H1 (cell line): ENCODE measurements at regions not wholly inside any gene's neighbourhood (a gene's known extent, or its start where the extent isn't known, plus 50 kb on each side); places are given as distances from the start of the nearest gene placed in this dataset.

Source experiments
- CTCF ChIA-PET: fragments of 300-600 bp; sonication (Branson Sonifier 250); formaldehyde crosslinking; loops from one replicate; lab custom pipeline; 2021; ENCODE audit not compliant: partially characterized antibody; lab: Charles Lee
- POLR2A ChIA-PET: fragments of 300-600 bp; sonication (Branson Sonifier 250); formaldehyde crosslinking; loops from one replicate; lab custom pipeline; 2021; ENCODE audit warnings: inconsistent platforms; ENCODE audit not compliant: partially characterized antibody; lab: Charles Lee
- DNase-seq, 2 experiments: peaks; one replicate each; pipeline versions ENCODE4 v3.0.0 to v3.0.0-alpha.2; 2010 to 2022; ENCODE audit warnings: low spot score in 2 of 2, low read depth in 1 of 2, mixed read lengths in 1 of 2
- FAIRE-seq: peaks from 2 replicates; lab custom pipeline; 2011; peaks lifted over from hg19 to GRCh38; lab: Jason Lieb, UNC
- H2AFZ ChIP-seq: 2 replicates; pipeline ENCODE4 v1.8.1; 2012; ENCODE audit warnings: low read length, inconsistent platforms
- H2AK5ac ChIP-seq: 2 replicates; pipeline ENCODE4 v1.6.1; 2013; ENCODE audit warnings: low read depth, low read length
- H2BK120ac ChIP-seq: replicated peaks from 2 replicates; pipeline ENCODE3; 2013; ENCODE audit warnings: low read depth, low read length, inconsistent platforms
- H2BK12ac ChIP-seq: 2 replicates; pipeline ENCODE4 v1.6.1; 2013; ENCODE audit warnings: low read depth, low read length
- H2BK15ac ChIP-seq: 2 replicates; pipeline ENCODE4 v1.6.1; 2013; ENCODE audit warnings: low read length
- H2BK20ac ChIP-seq: 2 replicates; pipeline ENCODE4 v1.6.1; 2013; ENCODE audit warnings: low read length
- H2BK5ac ChIP-seq: 2 replicates; pipeline ENCODE4 v1.6.1; 2013; ENCODE audit warnings: low read depth, low read length
- H3K14ac ChIP-seq: 2 replicates; pipeline ENCODE4 v1.6.1; 2013; ENCODE audit warnings: inconsistent platforms; ENCODE audit not compliant: insufficient read length
- H3K18ac ChIP-seq: 2 replicates; pipeline ENCODE4 v1.6.1; 2013; ENCODE audit warnings: low read length; ENCODE audit errors: extremely low read depth
- H3K23ac ChIP-seq: 2 replicates; pipeline ENCODE4 v1.6.1; 2013; ENCODE audit warnings: inconsistent platforms; ENCODE audit not compliant: insufficient read length
- H3K23me2 ChIP-seq: 2 replicates; pipeline ENCODE4 v1.6.1; 2013; ENCODE audit warnings: low read depth, low read length
- H3K27ac ChIP-seq: 2 replicates; pipeline ENCODE4 v1.6.1; 2011; ENCODE audit warnings: low read depth, low read length, inconsistent platforms
- H3K27me3 ChIP-seq, 4 experiments: replicated peaks in 1 of 4; 1 replicate in 1 of 4; 2 replicates in 3 of 4; pipeline versions ENCODE4 v1.6.1 to v1.8.1; 2011 to 2013; ENCODE audit warnings: low read length in 3 of 4, mild to moderate bottlenecking in 3 of 4, inconsistent platforms in 2 of 4, mixed read lengths in 2 of 4, moderate library complexity in 1 of 4; ENCODE audit not compliant: control insufficient read depth in 3 of 4, insufficient read depth in 3 of 4; ENCODE audit errors: extremely low read depth in 1 of 4
- H3K36me3 ChIP-seq, 4 experiments: 2 replicates each; pipeline versions ENCODE4 v1.6.1 to v1.8.1; 2011 to 2013; ENCODE audit warnings: mild to moderate bottlenecking in 4 of 4, low read length in 3 of 4, moderate library complexity in 2 of 4, control low read depth in 1 of 4, inconsistent platforms in 1 of 4; ENCODE audit not compliant: insufficient read depth in 4 of 4, control insufficient read depth in 2 of 4
- H3K4ac ChIP-seq: replicated peaks from 2 replicates; pipeline ENCODE3; 2013; ENCODE audit warnings: low read length, low read depth, mixed read lengths, inconsistent platforms; ENCODE audit not compliant: insufficient read length
- H3K4me1 ChIP-seq, 4 experiments: replicated peaks in 1 of 4; 1 replicate in 1 of 4; 2 replicates in 3 of 4; pipeline versions ENCODE4 v1.6.1 to v1.8.1; 2011 to 2013; ENCODE audit warnings: low read length in 3 of 4, inconsistent platforms in 2 of 4, mixed read lengths in 1 of 4; ENCODE audit not compliant: insufficient read depth in 4 of 4, control insufficient read depth in 3 of 4
- H3K4me2 ChIP-seq, 2 experiments: 2 replicates each; pipeline versions ENCODE4 v1.6.1 to v1.8.1; 2011 to 2013; ENCODE audit warnings: low read depth in 2 of 2, low read length in 2 of 2, control low read depth in 1 of 2, inconsistent platforms in 1 of 2, mild to moderate bottlenecking in 1 of 2; ENCODE audit not compliant: insufficient read depth in 1 of 2
- H3K4me3 ChIP-seq, 4 experiments: fragments of 200-600, 300-600 bp in 1 of 4; sonication (generic), shearing (Covaris generic), sonication (Bioruptor Twin) in 1 of 4; 2 replicates each; pipeline versions ENCODE4 v1.5.1 to v1.8.1; 2011 to 2016; ENCODE audit warnings: low read length in 4 of 4, low read depth in 3 of 4, control low read depth in 2 of 4, inconsistent platforms in 2 of 4, mild to moderate bottlenecking in 2 of 4, mixed read lengths in 1 of 4, moderate library complexity in 1 of 4; ENCODE audit not compliant: insufficient read depth in 2 of 4; ENCODE audit errors: extremely low read depth in 1 of 4
- H3K56ac ChIP-seq: replicated peaks from 2 replicates; pipeline ENCODE3; 2013; ENCODE audit warnings: low read depth, mild to moderate bottlenecking, mixed read lengths, low read length, inconsistent platforms; ENCODE audit not compliant: insufficient read length
- H3K79me1 ChIP-seq: 2 replicates; pipeline ENCODE4 v1.6.1; 2013; ENCODE audit warnings: low read depth, low read length, control low read depth
- H3K79me2 ChIP-seq, 2 experiments: 2 replicates each; pipeline versions ENCODE4 v1.6.1 to v1.8.1; 2012 to 2013; ENCODE audit warnings: low read length in 2 of 2, mild to moderate bottlenecking in 2 of 2, inconsistent platforms in 1 of 2; ENCODE audit not compliant: insufficient read depth in 2 of 2, control insufficient read depth in 1 of 2
- H3K9ac ChIP-seq, 4 experiments: replicated peaks in 1 of 4; 1 replicate in 1 of 4; 2 replicates in 3 of 4; pipeline versions ENCODE4 v1.6.1 to v1.8.1; 2011 to 2013; ENCODE audit warnings: low read depth in 3 of 4, low read length in 3 of 4, control low read depth in 2 of 4, mild to moderate bottlenecking in 2 of 4, moderate library complexity in 2 of 4, inconsistent platforms in 1 of 4; ENCODE audit errors: extremely low read depth in 1 of 4
- H3K9me3 ChIP-seq, 2 experiments: 2 replicates each; pipeline versions ENCODE4 v1.6.1 to v1.8.1; 2012 to 2013; ENCODE audit warnings: mild to moderate bottlenecking in 2 of 2, moderate library complexity in 2 of 2, control low read depth in 1 of 2, inconsistent platforms in 1 of 2, low read depth in 1 of 2, low read length in 1 of 2, mixed read lengths in 1 of 2; ENCODE audit not compliant: insufficient read depth in 2 of 2
- H4K20me1 ChIP-seq, 2 experiments: replicated peaks in 1 of 2; 2 replicates each; pipeline versions ENCODE3 to v1.8.1; 2011 to 2013; ENCODE audit warnings: inconsistent platforms in 2 of 2, low read length in 2 of 2, mild to moderate bottlenecking in 1 of 2; ENCODE audit not compliant: insufficient read depth in 2 of 2, control insufficient read depth in 1 of 2
- H4K5ac ChIP-seq: 2 replicates; pipeline ENCODE4 v1.6.1; 2013; ENCODE audit warnings: low read length, low read depth, mixed read lengths, inconsistent platforms; ENCODE audit not compliant: insufficient read length
- H4K8ac ChIP-seq: 2 replicates; pipeline ENCODE4 v1.8.0; 2013; ENCODE audit warnings: mild to moderate bottlenecking, moderate library complexity, low read length, inconsistent platforms; ENCODE audit not compliant: insufficient read depth; ENCODE audit errors: extremely low read depth
- H4K91ac ChIP-seq: replicated peaks from 2 replicates; pipeline ENCODE3; 2013; ENCODE audit warnings: low read length, mixed read lengths, inconsistent platforms; ENCODE audit not compliant: insufficient read length
- BACH1 ChIP-seq: IDR thresholded peaks from 2 replicates; pipeline ENCODE4 v1.6.1; 2012; ENCODE audit warnings: low read length, improper control_type of control experiment
- BCL11A ChIP-seq, 2 experiments: IDR thresholded peaks; one replicate each; pipeline ENCODE4 v1.6.1; 2011; ENCODE audit warnings: low read depth in 2 of 2, low read length in 2 of 2, mild to moderate bottlenecking in 2 of 2
- BRCA1 ChIP-seq: IDR thresholded peaks from 2 replicates; pipeline ENCODE4 v1.6.1; 2012; ENCODE audit warnings: low read depth, low read length, improper control_type of control experiment
- CHD1 ChIP-seq: IDR thresholded peaks from 2 replicates; pipeline ENCODE4 v1.6.1; 2012; ENCODE audit warnings: low read depth, low read length, improper control_type of control experiment
- CREB1 ChIP-seq: IDR thresholded peaks from 2 replicates; pipeline ENCODE4 v1.6.1; 2012; ENCODE audit warnings: inconsistent platforms
- CTCF ChIP-seq, 3 experiments: IDR thresholded peaks; 1 replicate in 2 of 3; 2 replicates in 1 of 3; pipeline versions ENCODE4 v1.5.1 to v1.6.1; 2011; ENCODE audit warnings: low read length in 3 of 3, mild to moderate bottlenecking in 3 of 3, inconsistent platforms in 2 of 3, low read depth in 1 of 3, moderate library complexity in 1 of 3; ENCODE audit not compliant: insufficient read depth in 1 of 3; ENCODE audit errors: control extremely low read depth in 1 of 3
- HDAC2 ChIP-seq, 2 experiments: fragments of 300-600 bp in 1 of 2; sonication (generic) in 1 of 2; IDR thresholded peaks; 2 replicates each; pipeline ENCODE4 v1.6.1; 2011 to 2012; ENCODE audit warnings: low read depth in 2 of 2, low read length in 2 of 2, mild to moderate bottlenecking in 2 of 2, moderate library complexity in 2 of 2, borderline replicate concordance in 1 of 2, inconsistent platforms in 1 of 2
- POU5F1 ChIP-seq: IDR thresholded peaks from 2 replicates; pipeline ENCODE4 v1.6.1; 2011; ENCODE audit warnings: low read depth, mild to moderate bottlenecking, low read length, moderate library complexity
- RAD21 ChIP-seq, 2 experiments: IDR thresholded peaks in 1 of 2; conservative IDR thresholded peaks in 1 of 2; 2 replicates each; pipeline ENCODE4 v1.6.1; 2011; ENCODE audit warnings: low read depth in 2 of 2, low read length in 2 of 2, improper control_type of control experiment in 1 of 2, inconsistent platforms in 1 of 2, mild to moderate bottlenecking in 1 of 2, moderate library complexity in 1 of 2
- TEAD4 ChIP-seq: IDR thresholded peaks from 2 replicates; pipeline ENCODE4 v1.6.1; 2012; ENCODE audit warnings: low read depth, low read length, inconsistent platforms, mixed read lengths
- YY1 ChIP-seq: IDR thresholded peaks from 2 replicates; pipeline ENCODE4 v1.6.1; 2011; ENCODE audit warnings: low read depth, mild to moderate bottlenecking, low read length
- ZNF274 ChIP-seq: IDR thresholded peaks from 2 replicates; pipeline ENCODE4 v1.7.0; 2012; ENCODE audit warnings: low read length, borderline replicate concordance; ENCODE audit errors: extremely low read depth
- WGBS, 2 experiments: shearing (Covaris generic) in 1 of 2; methylation state at CpG; one replicate each; pipeline versions ENCODE4 v1.1.6 to v1.1.7; 2013 to 2015; ENCODE audit warnings: low lambda C conversion rate in 2 of 2, mixed read lengths in 2 of 2, inconsistent platforms in 1 of 2, low coverage in 1 of 2, missing lambda C conversion rate in 1 of 2; ENCODE audit not compliant: insufficient replicate concordance in 2 of 2, insufficient coverage in 1 of 2, insufficient read length in 1 of 2; ENCODE audit errors: extremely low coverage in 1 of 2, missing lambda C conversion rate in 1 of 2; 5-methylcytosine and 5-hydroxymethylcytosine counted together

- H2BK5ac ChIP-seq: no peak overlapping the region
- CTCF ChIA-PET: interaction anchor here (0.6 to 3.5 kb wide), 8 partner anchors 11 to 194 kb away, joined by 3 to 15 read pairs (median 3); no protein-coding TSS in a partner anchor
- no peak overlapping the region for H3K18ac ChIP-seq
- no peaks in the 10 kb centered on the region for H3K79me1 ChIP-seq
- H2AK5ac ChIP-seq: no peak overlapping the region
- no peak overlapping the region for H3K14ac ChIP-seq
- no peak overlapping the region for H4K5ac ChIP-seq
- 84% methylated on average over 4 of the region's 4 CpGs; no CpG with 5 or more reads in 1 of the 2 experiments for WGBS, 2 experiments
- H3K9ac ChIP-seq: no peak overlapping the region
- no peak overlapping the region for H2BK15ac ChIP-seq
- no peaks in the 10 kb centered on the region for H3K79me2 ChIP-seq
- POLR2A ChIA-PET: interaction anchor here (0.6 to 1.8 kb wide), 3 partner anchors 20 to 32 kb away, joined by 3 to 5 read pairs (median 3); no protein-coding TSS in a partner anchor
- H4K20me1 ChIP-seq: no peaks in the 10 kb centered on the region
- H3K4me1 ChIP-seq: no peaks in the 10 kb centered on the region; a peak in 1 of 7 replicates
- DNase-seq (no peak), FAIRE-seq (no peak)
- no peak overlapping the region for H3K4me3 ChIP-seq
- H2BK120ac ChIP-seq: no peak overlapping the region
- H3K56ac ChIP-seq: no peak overlapping the region
- no peaks in the 10 kb centered on the region for H3K36me3 ChIP-seq
- H2AFZ ChIP-seq: no peak overlapping the region
- H3K27ac ChIP-seq: no peak overlapping the region
- no peaks in the 10 kb centered on the region for H3K27me3 ChIP-seq
- H4K91ac ChIP-seq: no peak overlapping the region
- H3K23ac ChIP-seq: no peak overlapping the region
- no peak overlapping the region for H3K4me2 ChIP-seq
- H3K4ac ChIP-seq: no peak overlapping the region
- no peak overlapping the region for H4K8ac ChIP-seq
- H3K23me2 ChIP-seq: no peaks in the 10 kb centered on the region
- no peaks in the 10 kb centered on the region for H3K9me3 ChIP-seq
- no peak overlapping the region for H2BK20ac ChIP-seq
- H2BK12ac ChIP-seq: no peak overlapping the region
- TF ChIP-seq CREB1 (no peak), CTCF (IDR thresholded peaks at IDR 0.05; ENCODE audit: control extremely low read depth in 1 of 3, insufficient read depth in 1 of 3, low read depth in 1 of 3, low read length in 3 of 3) (no peak), CHD1 (no peak), RAD21 (IDR thresholded peaks at IDR 0.05 in 1 of 2, conservative IDR thresholded peaks at IDR 0.05 in 1 of 2; ENCODE audit: low read depth in 2 of 2, low read length in 2 of 2) (no peak), POU5F1 (no peak), BCL11A (IDR thresholded peaks at IDR 0.05; ENCODE audit: low read depth in 2 of 2, low read length in 2 of 2) (no peak), YY1 (no peak), BRCA1 (no peak), HDAC2 (IDR thresholded peaks at IDR 0.05; ENCODE audit: borderline replicate concordance in 1 of 2, low read depth in 2 of 2, low read length in 2 of 2) (no peak), TEAD4 (no peak), ZNF274 (no peak), BACH1 (no peak)
These were observed 250.4 kb upstream of the SLC16A7 start for GRCh38 chr12:59345406-59345805.
